MCF 10A (cell line): ENCODE measurements at regions not wholly inside any gene's neighbourhood (a gene's known extent, or its start where the extent isn't known, plus 50 kb on each side); places are given as distances from the start of the nearest gene placed in this dataset.

ENCODE experiments used
- BruUV-seq: library from RNA; stranded (reverse); fragments of 400-500 nt; replicated peaks from 2 replicates; lab custom pipeline; 2021; lab: Mats Ljungman, UMichigan
- CTCF ChIA-PET: fragments of 300-600 bp; sonication (Branson Sonifier 250); formaldehyde crosslinking; extraction: SDS; loops from one replicate; lab custom pipeline; 2021; ENCODE audit warnings: antibody characterized with exemption, inconsistent platforms; lab: Yijun Ruan, JAX
- POLR2A ChIA-PET: fragments of 300-600, 350-650 bp; sonication (Branson Sonifier 250); formaldehyde crosslinking; extraction: SDS; loops from one replicate; lab custom pipeline; 2020; ENCODE audit warnings: antibody characterized with exemption, inconsistent platforms; lab: Yijun Ruan, JAX
- DNase-seq: peaks from one replicate; pipeline ENCODE4 v3.0.0-alpha.2; 2018; ENCODE audit not compliant: unreplicated experiment
- H3K27ac Mint-ChIP-seq: one replicate; pipeline ENCODE4 v1.8.0; 2022; ENCODE audit warnings: mild to moderate bottlenecking, low read depth, mixed read lengths; ENCODE audit not compliant: unreplicated experiment
- H3K27me3 Mint-ChIP-seq: one replicate; pipeline ENCODE4 v1.8.0; 2022; ENCODE audit warnings: mixed read lengths; ENCODE audit not compliant: insufficient read depth, unreplicated experiment
- H3K36me3 Mint-ChIP-seq: one replicate; pipeline ENCODE4 v1.8.0; 2022; ENCODE audit warnings: mild to moderate bottlenecking, moderate library complexity, mixed read lengths; ENCODE audit not compliant: insufficient read depth, unreplicated experiment
- H3K4me1 Mint-ChIP-seq: one replicate; pipeline ENCODE4 v1.8.0; 2022; ENCODE audit warnings: mixed read lengths; ENCODE audit not compliant: insufficient read depth, unreplicated experiment
- H3K4me3 Mint-ChIP-seq: one replicate; pipeline ENCODE4 v1.8.0; 2022; ENCODE audit warnings: mild to moderate bottlenecking, moderate library complexity, mixed read lengths; ENCODE audit not compliant: unreplicated experiment
- H3K9me3 Mint-ChIP-seq: one replicate; pipeline ENCODE4 v1.8.0; 2022; ENCODE audit warnings: mixed read lengths; ENCODE audit not compliant: unreplicated experiment
- CTCF ChIP-seq: fragments of 200-600 bp; IDR thresholded peaks from one replicate; pipeline ENCODE4 v1.8.0; 2022; ENCODE audit warnings: antibody characterized with exemption, mild to moderate bottlenecking; ENCODE audit not compliant: unreplicated experiment
- intact Hi-C: fragments of 100-400 bp; cut with micrococcal nuclease; formaldehyde crosslinking; loops from 2 replicates; pipeline ENCODE4 v1.14.1; 2022

DNA sequence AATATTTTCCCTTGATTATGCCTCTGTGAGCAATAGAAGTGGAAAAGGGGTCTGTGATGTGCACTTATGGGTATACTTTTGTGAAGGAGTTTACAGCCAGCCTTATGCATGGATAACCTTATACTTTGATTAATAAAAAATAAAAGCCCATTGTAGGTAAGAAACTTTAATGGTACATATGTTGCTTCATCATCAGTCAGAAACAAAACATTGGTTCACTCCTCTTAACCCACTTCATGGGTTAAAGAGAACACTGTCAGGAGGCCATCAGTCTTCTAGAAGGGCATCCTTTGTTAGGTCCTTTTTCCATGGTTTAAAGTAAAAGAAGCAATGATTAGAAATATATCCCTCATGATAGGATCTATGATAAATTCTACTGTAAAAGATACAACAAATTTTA lies 952.1 kb upstream of the MIR17HG start:
- Mint-ChIP-seq H3K4me1 (no peaks in the 10 kb centered on the region), H3K9me3 (peaks cover 4% of the 10 kb centered on the region), H3K4me3 (no peak overlapping the region), H3K36me3 (no peaks in the 10 kb centered on the region), H3K27me3 (no peaks in the 10 kb centered on the region), H3K27ac (no peak overlapping the region)
- ChIA-PET CTCF (interaction anchor here (0.9 kb wide), 1 partner anchor 12 kb away, joined by 4 read pairs; no protein-coding TSS in a partner anchor), POLR2A (no interaction called here)
- intact Hi-C loops: no loop called here
- no TSS peak for BruUV-seq
- DNase-seq: no peak
- no peak for TF ChIP-seq CTCF

DNA sequence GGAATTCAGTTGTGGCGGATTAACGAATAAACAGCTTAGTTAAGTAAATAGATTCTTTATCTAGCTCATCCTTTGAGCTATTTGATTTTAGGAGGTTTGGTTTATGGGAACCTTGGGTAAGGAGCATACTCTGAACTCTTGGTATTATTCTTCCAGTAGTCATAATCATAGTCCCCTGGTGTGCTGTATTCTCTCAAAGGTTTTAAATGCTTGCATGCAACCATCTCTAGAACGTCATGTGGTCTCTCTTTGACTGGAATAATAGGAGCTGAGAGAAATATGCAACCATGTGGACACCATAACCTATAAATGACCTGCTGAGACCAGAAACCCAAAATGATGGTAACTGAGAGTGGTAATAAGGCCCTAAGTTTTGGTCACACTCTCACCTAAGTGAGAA lies 951.6 kb upstream of the MIR17HG start:
- no peak for TF ChIP-seq CTCF

GRCh38 chr13:90396266-90396665 lies 951.2 kb upstream of the MIR17HG start:
- no peaks in the 10 kb centered on the region for H3K4me1 Mint-ChIP-seq
- H3K4me3 Mint-ChIP-seq: no peak overlapping the region
- no peak for TF ChIP-seq CTCF
- H3K9me3 Mint-ChIP-seq: peaks cover 8% of the 10 kb centered on the region
- no TSS peak for BruUV-seq
- CTCF ChIA-PET: interaction anchor here (0.9 kb wide), 1 partner anchor 11 kb away, joined by 4 read pairs; no protein-coding TSS in a partner anchor
- DNase-seq: no peak
- H3K36me3 Mint-ChIP-seq: no peaks in the 10 kb centered on the region
- intact Hi-C loops: no loop called here
- POLR2A ChIA-PET: no interaction called here
- H3K27me3 Mint-ChIP-seq: no peaks in the 10 kb centered on the region
- H3K27ac Mint-ChIP-seq: no peak overlapping the region

More for the DNA sequence above, 951.6 kb upstream of the MIR17HG start:
- no peak overlapping the region for H3K4me3 Mint-ChIP-seq
- H3K9me3 Mint-ChIP-seq: peaks cover 8% of the 10 kb centered on the region
- H3K36me3 Mint-ChIP-seq: no peaks in the 10 kb centered on the region
- no TSS peak for BruUV-seq
- no peaks in the 10 kb centered on the region for H3K27me3 Mint-ChIP-seq
- H3K4me1 Mint-ChIP-seq: no peaks in the 10 kb centered on the region
- no peak overlapping the region for H3K27ac Mint-ChIP-seq
- intact Hi-C loops: no loop called here
- ChIA-PET CTCF (interaction anchor here (0.9 kb wide), 1 partner anchor 11 kb away, joined by 4 read pairs; no protein-coding TSS in a partner anchor), POLR2A (no interaction called here)
- no peak for DNase-seq

GRCh38 chr13:90397503-90397902 lies 950.0 kb upstream of the MIR17HG start:
- H3K4me3 Mint-ChIP-seq: no peak overlapping the region
- no TSS peak for BruUV-seq
- ChIA-PET CTCF (no interaction called here), POLR2A (interaction anchor here (1.1 kb wide), 1 partner anchor 20 kb away, joined by 4 read pairs; no protein-coding TSS in a partner anchor)
- no peaks in the 10 kb centered on the region for H3K4me1 Mint-ChIP-seq
- no peak overlapping the region for H3K27ac Mint-ChIP-seq
- intact Hi-C loops: no loop called here
- no peaks in the 10 kb centered on the region for H3K27me3 Mint-ChIP-seq
- no peak for DNase-seq
- H3K9me3 Mint-ChIP-seq: peaks cover 8% of the 10 kb centered on the region
- no peak for TF ChIP-seq CTCF
- H3K36me3 Mint-ChIP-seq: no peaks in the 10 kb centered on the region
